K562 (cell line): ENCODE measurements at regions not wholly inside any gene's neighbourhood (a gene's known extent, or its start where the extent isn't known, plus 50 kb on each side); places are given as distances from the start of the nearest gene placed in this dataset.

ENCODE experiments used
- E2F6 ChIP-seq, 2 experiments: IDR thresholded peaks; 2 replicates each; pipeline ENCODE4 v1.6.1; 2011; ENCODE audit warnings: borderline replicate concordance in 1 of 2, control low read depth in 1 of 2, low read depth in 1 of 2, low read length in 1 of 2, mild to moderate bottlenecking in 1 of 2, mixed read lengths in 1 of 2, moderate library complexity in 1 of 2; ENCODE audit not compliant: insufficient read depth in 1 of 2, insufficient read length in 1 of 2, poor library complexity in 1 of 2, severe bottlenecking in 1 of 2; ENCODE audit errors: extremely low read depth in 1 of 2
- ESRRA ChIP-seq: fragments of 450-650 bp; IDR thresholded peaks from 2 replicates; pipeline ENCODE4 v1.6.1; 2014; ENCODE audit warnings: low read depth, mild to moderate bottlenecking, moderate library complexity, borderline replicate concordance
- ETS1 ChIP-seq: conservative IDR thresholded peaks from 2 replicates; pipeline ENCODE4 v1.6.1; 2011; ENCODE audit warnings: low read depth, mild to moderate bottlenecking, low read length; ENCODE audit not compliant: control insufficient read depth
- MGA ChIP-seq: fragments of 450-650 bp; IDR thresholded peaks from 2 replicates; pipeline ENCODE4 v1.6.1; 2016; ENCODE audit warnings: mild to moderate bottlenecking, moderate library complexity
- NRF1 ChIP-seq, 2 experiments: fragments of 450-650 bp; IDR thresholded peaks in 1 of 2; conservative IDR thresholded peaks in 1 of 2; 2 replicates each; pipeline ENCODE4 v1.6.1; 2014; ENCODE audit warnings: mild to moderate bottlenecking in 2 of 2

GRCh38 chr12:127411981-127412380, 855.0 kb upstream of the TMEM132C start (continued):
- TF ChIP-seq MGA (peak; percentile 42; the same call in 1 of the 2 replicates), ESRRA (peak; percentile 26; the same call in 1 of the 2 replicates), NRF1 (conservative IDR thresholded peaks at IDR 0.05 in 1 of 2, IDR thresholded peaks at IDR 0.05 in 1 of 2) (peak; percentile 72 to 77), E2F6 (IDR thresholded peaks at IDR 0.05; ENCODE audit: borderline replicate concordance in 1 of 2, extremely low read depth in 1 of 2, insufficient read depth in 1 of 2, insufficient read length in 1 of 2, low read depth in 1 of 2, low read length in 1 of 2, poor library complexity in 1 of 2, severe bottlenecking in 1 of 2) (peak in 1 of 2 experiments; percentile 27), ETS1 (no peak)
